A549 (cell line): ENCODE measurements at regions not wholly inside any gene's neighbourhood (a gene's known extent, or its start where the extent isn't known, plus 50 kb on each side); places are given as distances from the start of the nearest gene placed in this dataset.

ENCODE experiments used
- CEBPB ChIP-seq, 2 experiments: fragments of >200 bp in 1 of 2; sonication (Bioruptor Twin) in 1 of 2; formaldehyde crosslinking in 1 of 2; IDR thresholded peaks; 2 replicates each; pipeline ENCODE4 v1.6.1; 2012 to 2016
- CTCF ChIP-seq: fragments of >200 bp; sonication (Bioruptor Twin); formaldehyde crosslinking; IDR thresholded peaks from 3 replicates; pipeline ENCODE4 v1.5.1; 2016
- ESRRA ChIP-seq: fragments of 150-350 bp; IDR thresholded peaks from 2 replicates; pipeline ENCODE4 v1.6.1; 2014; ENCODE audit warnings: mild to moderate bottlenecking, low read length, borderline replicate concordance
- MAX ChIP-seq: IDR thresholded peaks from 2 replicates; pipeline ENCODE4 v1.6.1; 2012
- MAZ ChIP-seq: fragments of 150-350 bp; IDR thresholded peaks from 2 replicates; pipeline ENCODE4 v1.6.1; 2014; ENCODE audit warnings: antibody characterized with exemption, low read depth, low read length, borderline replicate concordance
- NR3C1 ChIP-seq: fragments of >200 bp; sonication (Bioruptor Twin); formaldehyde crosslinking; IDR thresholded peaks from 3 replicates; pipeline ENCODE4 v1.6.1; 2017
- POLR2A ChIP-seq: IDR thresholded peaks from 2 replicates; pipeline ENCODE4 v1.6.1; 2012; ENCODE audit warnings: mild to moderate bottlenecking, low read length
- RAD21 ChIP-seq, 2 experiments: fragments of >200 bp in 1 of 2; sonication (Bioruptor Twin) in 1 of 2; formaldehyde crosslinking in 1 of 2; IDR thresholded peaks in 1 of 2; conservative IDR thresholded peaks in 1 of 2; 2 replicates in 1 of 2; 3 replicates in 1 of 2; pipeline ENCODE4 v1.6.1; 2012 to 2018; ENCODE audit warnings: inconsistent platforms in 1 of 2
- REST ChIP-seq: fragments of 200-600 bp; sonication (generic); IDR thresholded peaks from 2 replicates; pipeline ENCODE4 v1.6.1; 2016; ENCODE audit warnings: antibody characterized with exemption, mild to moderate bottlenecking, moderate library complexity
- SREBF2 ChIP-seq: fragments of 450-650 bp; IDR thresholded peaks from 2 replicates; pipeline ENCODE4 v1.6.1; 2014; ENCODE audit warnings: mild to moderate bottlenecking, moderate library complexity
- USF2 ChIP-seq: fragments of 450-650 bp; IDR thresholded peaks from 2 replicates; pipeline ENCODE4 v1.6.1; 2014; ENCODE audit warnings: antibody characterized with exemption

- TF ChIP-seq MAX (no peak), SREBF2 (no peak), CTCF (no peak), NR3C1 (no peak), REST (no peak), POLR2A (no peak), USF2 (no peak), ESRRA (no peak), CEBPB (IDR thresholded peaks at IDR 0.05) (no peak), RAD21 (conservative IDR thresholded peaks at IDR 0.05 in 1 of 2, IDR thresholded peaks at IDR 0.05 in 1 of 2) (no peak), MAZ (no peak)
These were observed 866.6 kb downstream of the SLC4A3 start for GRCh38 chr2:220493871-220494525.
